ENCODE measurements at regions not wholly inside any gene's neighbourhood (a gene's known extent, or its start where the extent isn't known, plus 50 kb on each side); places are given as distances from the start of the nearest gene placed in this dataset.
"Not testable (repeated sequence)": the region's sequence is repeated elsewhere in the genome, so short reads cannot be mapped to it uniquely, and the experiment has no call there.

- Histone ChIP-seq H3K36me3 (ENCODE audit: control insufficient read depth in 5 of 5, insufficient read depth in 5 of 5, low read length in 5 of 5) (no peaks in the 10 kb centered on the region), H3K27me3 (ENCODE audit: control insufficient read depth in 5 of 5, insufficient read depth in 4 of 5, low read length in 5 of 5) (no peaks in the 10 kb centered on the region), H3K4me1 (ENCODE audit: control insufficient read depth in 5 of 5, insufficient read depth in 5 of 5, low read length in 5 of 5) (peaks cover 2 to 12% (median 4%) of the 10 kb centered on the region in 5 donors), H3K9me3 (ENCODE audit: control insufficient read depth in 5 of 5, low read length in 5 of 5) (no peaks in the 10 kb centered on the region), H3K4me3 (ENCODE audit: low read depth in 1 of 5, low read length in 5 of 5) (no peak overlapping the region), H3K9ac (ENCODE audit: low read length in 5 of 5) (no peak overlapping the region), H3K27ac (ENCODE audit: low read depth, low read length) (peak overlapping the region; percentile 69)
Observed at GRCh38 chr6:133778414-133779130, 110.3 kb upstream of the TCF21 start.

- Histone ChIP-seq H3K4me3 (ENCODE audit: low read depth in 1 of 5, low read length in 5 of 5) (no peak overlapping the region), H3K9me3 (ENCODE audit: control insufficient read depth in 5 of 5, low read length in 5 of 5) (no peaks in the 10 kb centered on the region), H3K27ac (ENCODE audit: low read depth, low read length) (no peak overlapping the region)
Observed at GRCh38 chr6:133779916-133780695, 108.8 kb upstream of the TCF21 start.

GRCh38 chr6:133786016-133786415, 102.9 kb upstream of the TCF21 start:
- Histone ChIP-seq H3K9me3 (ENCODE audit: control insufficient read depth in 5 of 5, low read length in 5 of 5) (no peaks in the 10 kb centered on the region), H3K4me1 (ENCODE audit: control insufficient read depth in 5 of 5, insufficient read depth in 5 of 5, low read length in 5 of 5) (peaks cover 0 to 5% (median 0%) of the 10 kb centered on the region in 5 donors), H3K9ac (ENCODE audit: low read length in 5 of 5) (no peak overlapping the region), H3K27me3 (ENCODE audit: control insufficient read depth in 5 of 5, insufficient read depth in 4 of 5, low read length in 5 of 5) (no peaks in the 10 kb centered on the region), H3K27ac (ENCODE audit: low read depth, low read length) (no peak overlapping the region), H3K36me3 (ENCODE audit: control insufficient read depth in 5 of 5, insufficient read depth in 5 of 5, low read length in 5 of 5) (no peaks in the 10 kb centered on the region), H3K4me3 (ENCODE audit: low read depth in 1 of 5, low read length in 5 of 5) (no peak overlapping the region)

More at GRCh38 chr6:133779916-133780695, 108.8 kb upstream of the TCF21 start:
- Histone ChIP-seq H3K36me3 (ENCODE audit: control insufficient read depth in 5 of 5, insufficient read depth in 5 of 5, low read length in 5 of 5) (no peaks in the 10 kb centered on the region), H3K4me1 (ENCODE audit: control insufficient read depth in 5 of 5, insufficient read depth in 5 of 5, low read length in 5 of 5) (peaks cover 2 to 12% (median 4%) of the 10 kb centered on the region in 5 donors), H3K27me3 (ENCODE audit: control insufficient read depth in 5 of 5, insufficient read depth in 4 of 5, low read length in 5 of 5) (no peaks in the 10 kb centered on the region), H3K9ac (ENCODE audit: low read length in 5 of 5) (no peak overlapping the region)

GRCh38 chr6:133787122-133787521, 101.8 kb upstream of the TCF21 start:
- Histone ChIP-seq H3K27ac (ENCODE audit: low read depth, low read length) (no peak overlapping the region), H3K4me3 (ENCODE audit: low read depth in 1 of 5, low read length in 5 of 5) (no peak overlapping the region), H3K9ac (ENCODE audit: low read length in 5 of 5) (no peak overlapping the region), H3K36me3 (ENCODE audit: control insufficient read depth in 5 of 5, insufficient read depth in 5 of 5, low read length in 5 of 5) (no peaks in the 10 kb centered on the region), H3K4me1 (ENCODE audit: control insufficient read depth in 5 of 5, insufficient read depth in 5 of 5, low read length in 5 of 5) (peaks cover 0 to 5% (median 0%) of the 10 kb centered on the region in 5 donors), H3K9me3 (ENCODE audit: control insufficient read depth in 5 of 5, low read length in 5 of 5) (no peaks in the 10 kb centered on the region), H3K27me3 (ENCODE audit: control insufficient read depth in 5 of 5, insufficient read depth in 4 of 5, low read length in 5 of 5) (no peaks in the 10 kb centered on the region)

GRCh38 chr6:133787859-133788505, 100.9 kb upstream of the TCF21 start:
- Histone ChIP-seq H3K9me3 (ENCODE audit: control insufficient read depth in 5 of 5, low read length in 5 of 5) (no peaks in the 10 kb centered on the region), H3K4me1 (ENCODE audit: control insufficient read depth in 5 of 5, insufficient read depth in 5 of 5, low read length in 5 of 5) (peaks cover 0 to 5% (median 0%) of the 10 kb centered on the region in 5 donors), H3K27me3 (ENCODE audit: control insufficient read depth in 5 of 5, insufficient read depth in 4 of 5, low read length in 5 of 5) (no peaks in the 10 kb centered on the region), H3K4me3 (ENCODE audit: low read depth in 1 of 5, low read length in 5 of 5) (no peak overlapping the region), H3K36me3 (ENCODE audit: control insufficient read depth in 5 of 5, insufficient read depth in 5 of 5, low read length in 5 of 5) (no peaks in the 10 kb centered on the region), H3K27ac (ENCODE audit: low read depth, low read length) (no peak overlapping the region), H3K9ac (ENCODE audit: low read length in 5 of 5) (no peak overlapping the region)

GRCh38 chr6:133788556-133788955, 100.4 kb upstream of the TCF21 start:
- Histone ChIP-seq H3K9me3 (ENCODE audit: control insufficient read depth in 5 of 5, low read length in 5 of 5) (no peaks in the 10 kb centered on the region), H3K4me3 (ENCODE audit: low read depth in 1 of 5, low read length in 5 of 5) (no peak overlapping the region), H3K36me3 (ENCODE audit: control insufficient read depth in 5 of 5, insufficient read depth in 5 of 5, low read length in 5 of 5) (no peaks in the 10 kb centered on the region), H3K27ac (ENCODE audit: low read depth, low read length) (no peak overlapping the region), H3K9ac (ENCODE audit: low read length in 5 of 5) (no peak overlapping the region), H3K4me1 (ENCODE audit: control insufficient read depth in 5 of 5, insufficient read depth in 5 of 5, low read length in 5 of 5) (peaks cover 0 to 5% (median 0%) of the 10 kb centered on the region in 5 donors), H3K27me3 (ENCODE audit: control insufficient read depth in 5 of 5, insufficient read depth in 4 of 5, low read length in 5 of 5) (no peaks in the 10 kb centered on the region)

GRCh38 chr6:133789449-133789848, 99.5 kb upstream of the TCF21 start:
- H3K9ac ChIP-seq (ENCODE audit: low read length in 5 of 5); H3K4me3 ChIP-seq (ENCODE audit: low read depth in 1 of 5, low read length in 5 of 5); H3K27me3 ChIP-seq (ENCODE audit: control insufficient read depth in 5 of 5, insufficient read depth in 4 of 5, low read length in 5 of 5); H3K9me3 ChIP-seq (ENCODE audit: control insufficient read depth in 5 of 5, low read length in 5 of 5); H3K27ac ChIP-seq (ENCODE audit: low read depth, low read length); H3K4me1 ChIP-seq (ENCODE audit: control insufficient read depth in 5 of 5, insufficient read depth in 5 of 5, low read length in 5 of 5); H3K36me3 ChIP-seq (ENCODE audit: control insufficient read depth in 5 of 5, insufficient read depth in 5 of 5, low read length in 5 of 5): not testable (repeated sequence)

GRCh38 chr6:133790756-133791155, 98.2 kb upstream of the TCF21 start:
- not testable (repeated sequence) for H3K27me3 ChIP-seq (ENCODE audit: control insufficient read depth in 5 of 5, insufficient read depth in 4 of 5, low read length in 5 of 5); H3K36me3 ChIP-seq (ENCODE audit: control insufficient read depth in 5 of 5, insufficient read depth in 5 of 5, low read length in 5 of 5); H3K9me3 ChIP-seq (ENCODE audit: control insufficient read depth in 5 of 5, low read length in 5 of 5); H3K4me3 ChIP-seq (ENCODE audit: low read depth in 1 of 5, low read length in 5 of 5); H3K4me1 ChIP-seq (ENCODE audit: control insufficient read depth in 5 of 5, insufficient read depth in 5 of 5, low read length in 5 of 5); H3K27ac ChIP-seq (ENCODE audit: low read depth, low read length); H3K9ac ChIP-seq (ENCODE audit: low read length in 5 of 5)

- H3K9ac ChIP-seq (ENCODE audit: low read length in 5 of 5); H3K4me1 ChIP-seq (ENCODE audit: control insufficient read depth in 5 of 5, insufficient read depth in 5 of 5, low read length in 5 of 5); H3K4me3 ChIP-seq (ENCODE audit: low read depth in 1 of 5, low read length in 5 of 5): not testable (repeated sequence)
Observed at GRCh38 chr6:133795051-133795450, 93.9 kb upstream of the TCF21 start.

GRCh38 chr6:133796235-133796634, 92.7 kb upstream of the TCF21 start:
- Histone ChIP-seq H3K27ac (ENCODE audit: low read depth, low read length) (no peak overlapping the region), H3K36me3 (ENCODE audit: control insufficient read depth in 5 of 5, insufficient read depth in 5 of 5, low read length in 5 of 5) (no peaks in the 10 kb centered on the region), H3K4me3 (ENCODE audit: low read depth in 1 of 5, low read length in 5 of 5) (no peak overlapping the region), H3K4me1 (ENCODE audit: control insufficient read depth in 5 of 5, insufficient read depth in 5 of 5, low read length in 5 of 5) (peaks cover 0 to 4% (median 0%) of the 10 kb centered on the region in 5 donors), H3K9ac (ENCODE audit: low read length in 5 of 5) (no peak overlapping the region), H3K27me3 (ENCODE audit: control insufficient read depth in 5 of 5, insufficient read depth in 4 of 5, low read length in 5 of 5) (no peaks in the 10 kb centered on the region), H3K9me3 (ENCODE audit: control insufficient read depth in 5 of 5, low read length in 5 of 5) (peaks cover 0 to 11% (median 7%) of the 10 kb centered on the region in 5 donors)

More at GRCh38 chr6:133795051-133795450, 93.9 kb upstream of the TCF21 start:
- not testable (repeated sequence) for H3K27me3 ChIP-seq (ENCODE audit: control insufficient read depth in 5 of 5, insufficient read depth in 4 of 5, low read length in 5 of 5); H3K27ac ChIP-seq (ENCODE audit: low read depth, low read length); H3K36me3 ChIP-seq (ENCODE audit: control insufficient read depth in 5 of 5, insufficient read depth in 5 of 5, low read length in 5 of 5)
- peaks cover 0 to 11% (median 7%) of the 10 kb centered on the region in 5 donors for H3K9me3 ChIP-seq (ENCODE audit: control insufficient read depth in 5 of 5, low read length in 5 of 5)
